HepG2 (cell line): ENCODE measurements at regions not wholly inside any gene's neighbourhood (a gene's known extent, or its start where the extent isn't known, plus 50 kb on each side); places are given as distances from the start of the nearest gene placed in this dataset.

Experiments
- ATAC-seq: fragments of 200-7000 bp; cut with Tn5 transposase; 3 replicates; pipeline ENCODE4 v1.9.1; 2020; ENCODE audit warnings: mild to moderate bottlenecking, moderate library complexity
- BruUV-seq: library from RNA; stranded (reverse); fragments of 400-500 nt; replicated peaks from 2 replicates; lab custom pipeline; 2021; lab: Mats Ljungman, UMichigan
- CTCF ChIA-PET: fragments of 300-600 bp; formaldehyde crosslinking; extraction: SDS; loops from one replicate; lab custom pipeline; 2021; ENCODE audit warnings: low total read pairs, inconsistent platforms, low intra/inter-chr PET ratio; lab: Yijun Ruan, JAX
- POLR2A ChIA-PET: fragments of 350-600 bp; sonication (Branson Sonifier 250); formaldehyde crosslinking; loops from one replicate; lab custom pipeline; 2020; ENCODE audit warnings: antibody characterized with exemption, inconsistent platforms; lab: Yijun Ruan, JAX
- DNase-seq: peaks from one replicate; pipeline ENCODE4 v3.0.0-alpha.2; 2015; ENCODE audit warnings: low spot score
- FAIRE-seq: peaks from 3 replicates; lab custom pipeline; 2011; peaks lifted over from hg19 to GRCh38; lab: Jason Lieb, UNC
- H2AFZ ChIP-seq: one replicate; pipeline ENCODE4 v1.6.1; 2011; ENCODE audit warnings: low read length, inconsistent platforms
- H3K27ac ChIP-seq: fragments of 300-600 bp; 3 replicates; pipeline ENCODE4 v1.8.0; 2011; ENCODE audit warnings: mixed run types, mild to moderate bottlenecking, mixed read lengths, low read length, inconsistent platforms; ENCODE audit not compliant: insufficient read depth; ENCODE audit errors: extremely low read length
- H3K27me3 ChIP-seq, 2 experiments: fragments of 200-600 bp in 1 of 2; 2 replicates in 1 of 2; 3 replicates in 1 of 2; pipeline versions ENCODE4 v1.6.0 to v1.8.0; 2011; ENCODE audit warnings: low read length in 2 of 2, mild to moderate bottlenecking in 2 of 2, moderate library complexity in 2 of 2, inconsistent platforms in 1 of 2; ENCODE audit not compliant: insufficient read depth in 2 of 2, control insufficient read depth in 1 of 2
- H3K36me3 ChIP-seq, 2 experiments: fragments of 200-600 bp in 1 of 2; replicated peaks in 1 of 2; 2 replicates in 1 of 2; 3 replicates in 1 of 2; pipeline versions ENCODE4 v1.5.1 to v1.8.0; 2011; ENCODE audit warnings: low read length in 2 of 2, inconsistent platforms in 1 of 2; ENCODE audit not compliant: insufficient read depth in 2 of 2, control insufficient read depth in 1 of 2
- H3K4me1 ChIP-seq: 2 replicates; pipeline ENCODE4 v1.5.1; 2012; ENCODE audit warnings: low read length, inconsistent platforms; ENCODE audit not compliant: insufficient read depth
- H3K4me2 ChIP-seq: 2 replicates; pipeline ENCODE4 v1.6.0; 2011; ENCODE audit warnings: low read depth, low read length, inconsistent platforms
- H3K4me3 ChIP-seq, 3 experiments: fragments of 200-600 bp in 1 of 3; sonication (generic), shearing (Covaris generic) in 1 of 3; replicated peaks in 1 of 3; 2 replicates each; pipeline ENCODE4 v1.5.1; 2011 to 2016; ENCODE audit warnings: low read length in 3 of 3, inconsistent platforms in 2 of 3, low read depth in 2 of 3, mild to moderate bottlenecking in 2 of 3, control low read depth in 1 of 3, mixed read lengths in 1 of 3; ENCODE audit not compliant: insufficient read depth in 1 of 3
- H3K79me2 ChIP-seq: one replicate; pipeline ENCODE4 v1.6.1; 2011; ENCODE audit warnings: low read length, inconsistent platforms; ENCODE audit not compliant: insufficient read depth
- H3K9ac ChIP-seq: 2 replicates; pipeline ENCODE4 v1.6.0; 2011; ENCODE audit warnings: mild to moderate bottlenecking, low read depth, low read length, inconsistent platforms; ENCODE audit not compliant: insufficient read depth
- H3K9me3 ChIP-seq: 2 replicates; pipeline ENCODE4 v1.5.1; 2012; ENCODE audit warnings: mild to moderate bottlenecking, low read length
- H4K20me1 ChIP-seq: 2 replicates; pipeline ENCODE4 v1.6.0; 2011; ENCODE audit warnings: inconsistent platforms, mild to moderate bottlenecking, low read length, moderate library complexity; ENCODE audit not compliant: insufficient read depth
- AHDC1 ChIP-seq: sonication (generic); formaldehyde crosslinking; IDR thresholded peaks from 2 replicates; pipeline ENCODE4 v1.5.1; 2020; ENCODE audit warnings: mild to moderate bottlenecking, missing genetic modification reagents, borderline replicate concordance
- ZNF580 ChIP-seq: IDR thresholded peaks from 2 replicates; pipeline ENCODE4 v1.6.1; 2016; ENCODE audit warnings: low read depth, borderline replicate concordance
- WGBS: methylation state at CpG from one replicate; pipeline ENCODE4 v1.1.6; 2017; ENCODE audit warnings: low lambda C conversion rate; 5-methylcytosine and 5-hydroxymethylcytosine counted together
- in situ Hi-C: cut with HindIII; loops from 2 replicates; pipeline ENCODE4 v1.10.0; 2017; ENCODE audit warnings: low pct_unique_long_range_greater_than_20kb; ENCODE audit not compliant: extremely low pct_ligation_motif_present
- intact Hi-C: fragments of 100-400 bp; cut with micrococcal nuclease; formaldehyde crosslinking; loops from one replicate; pipeline ENCODE4 v1.10.0; 2022; ENCODE audit not compliant: unreplicated experiment

GRCh38 chr22:45065726-45066125, 55.9 kb upstream of the PHF21B start (continued):
- no peak for TF ChIP-seq AHDC1 (CRISPR knock-in tag)
- TF ChIP-seq, all 625 proteins: peak for 0

- no peaks in the 10 kb centered on the region for H3K4me1 ChIP-seq
- no peak for TF ChIP-seq ZNF580 (CRISPR knock-in tag)
- no peak overlapping the region for H3K4me3 ChIP-seq
- 45% methylated on average over 1 of the region's 1 CpG for WGBS
- intact Hi-C loops (no loop called here), in situ Hi-C loops (no loop called here)
- H3K9ac ChIP-seq, result no peak overlapping the region
- no peaks in the 10 kb centered on the region for H3K36me3 ChIP-seq
- CTCF ChIA-PET, result no interaction called here
- POLR2A ChIA-PET, result no interaction called here
- H3K4me2 ChIP-seq, result no peak overlapping the region
- DNase-seq (no peak), FAIRE-seq (no peak), ATAC-seq (no peak)
- no peaks in the 10 kb centered on the region for H4K20me1 ChIP-seq
- H3K27me3 ChIP-seq, result peaks cover 5 to 68% of the 10 kb centered on the region in 2 experiments; a peak in 4 of 5 replicates
- no peaks in the 10 kb centered on the region for H3K9me3 ChIP-seq
- no peak overlapping the region for H2AFZ ChIP-seq
- H3K79me2 ChIP-seq, result no peaks in the 10 kb centered on the region
- no peak overlapping the region for H3K27ac ChIP-seq
- no TSS peak for BruUV-seq
Measured at GRCh38 chr22:45067731-45068130, 57.9 kb upstream of the PHF21B start.
